NCI-H1105 treated with DMSO at 0.1 percent for 48 hours (cell line): ENCODE measurements at regions not wholly inside any gene's neighbourhood (a gene's known extent, or its start where the extent isn't known, plus 50 kb on each side); places are given as distances from the start of the nearest gene placed in this dataset.
"Not testable (repeated sequence)": the region's sequence is repeated elsewhere in the genome, so short reads cannot be mapped to it uniquely, and the experiment has no call there.

ENCODE experiments used
- DNase-seq: peaks from one replicate; lab custom pipeline; 2025; lab: John Stamatoyannopoulos, UW

- no peak for DNase-seq
These were observed 240.2 kb downstream of the NEBL start for GRCh38 chr10:20656886-20657285.

GRCh38 chr10:20652424-20652823 lies 244.7 kb downstream of the NEBL start:
- not testable (repeated sequence) for DNase-seq

GRCh38 chr10:20648263-20648874 lies 248.7 kb downstream of the NEBL start:
- DNase-seq = no peak

DNA sequence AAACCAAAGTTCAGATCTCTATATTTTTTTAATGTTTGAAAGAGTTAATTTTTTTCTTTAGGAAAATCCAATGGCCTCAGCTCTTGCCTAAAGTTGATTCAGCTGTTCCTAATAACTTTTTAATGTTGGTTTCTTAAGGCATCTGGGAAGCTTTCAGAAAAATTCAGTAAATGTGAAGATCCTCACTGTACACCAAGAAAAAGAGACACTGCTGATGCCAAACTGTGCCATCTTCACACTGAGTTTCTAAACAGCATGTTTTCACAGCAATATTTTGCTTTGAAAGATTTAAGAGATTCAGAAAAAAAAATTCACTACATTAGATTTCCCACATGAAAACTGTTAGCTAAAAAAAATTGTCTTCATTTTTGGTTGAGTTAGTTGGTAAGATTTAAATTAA lies 249.4 kb downstream of the NEBL start:
- DNase-seq = no peak

DNA sequence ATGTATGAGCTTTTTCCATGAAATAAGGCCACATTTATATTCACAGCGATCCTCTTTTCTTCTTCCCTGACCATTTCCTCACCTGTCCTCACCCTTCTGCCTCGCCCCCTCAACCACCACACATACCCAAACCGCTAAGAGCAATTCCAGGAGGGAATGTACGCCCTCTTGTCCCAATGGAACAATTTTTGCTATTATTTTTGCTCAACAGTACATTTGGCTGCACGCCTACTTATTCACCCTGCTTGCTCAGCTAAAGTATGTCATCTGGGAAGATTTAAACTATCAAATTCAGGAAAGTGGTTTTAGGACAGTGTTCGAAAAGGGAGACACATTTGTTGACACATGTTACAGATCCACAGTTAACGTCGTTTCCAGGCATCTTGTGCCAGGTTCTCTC lies 252.7 kb downstream of the NEBL start:
- no peak for DNase-seq

DNA sequence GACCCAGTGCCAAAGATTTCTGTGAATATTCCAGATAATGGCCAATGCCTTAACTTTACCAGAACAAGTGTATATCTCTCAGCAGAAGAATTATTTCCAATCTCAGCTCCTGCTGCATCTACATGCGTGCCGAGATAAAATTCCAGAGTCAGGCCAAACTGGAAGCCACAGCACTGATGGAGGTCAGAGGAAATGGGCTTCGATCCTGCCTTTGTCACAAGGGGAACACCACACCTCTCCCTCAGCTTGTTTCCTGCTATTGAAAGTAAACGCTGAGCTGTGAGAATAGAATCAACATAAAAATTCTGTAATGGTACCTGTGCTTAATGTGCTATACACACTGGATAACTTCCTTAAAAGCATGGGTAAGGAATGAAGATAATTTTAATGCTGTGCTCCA lies 255.5 kb downstream of the NEBL start:
- DNase-seq = no peak

GRCh38 chr10:20635570-20635969 lies 261.5 kb downstream of the NEBL start:
- DNase-seq = no peak

- no peak for DNase-seq
These were observed 262.3 kb downstream of the NEBL start for GRCh38 chr10:20634839-20635238.

- no peak for DNase-seq
These were observed 263.4 kb downstream of the NEBL start for GRCh38 chr10:20633714-20634113.

GRCh38 chr10:20632696-20633095 lies 264.4 kb downstream of the NEBL start:
- DNase-seq = no peak

GRCh38 chr10:20631229-20631628 lies 265.9 kb downstream of the NEBL start:
- DNase-seq = no peak

DNA sequence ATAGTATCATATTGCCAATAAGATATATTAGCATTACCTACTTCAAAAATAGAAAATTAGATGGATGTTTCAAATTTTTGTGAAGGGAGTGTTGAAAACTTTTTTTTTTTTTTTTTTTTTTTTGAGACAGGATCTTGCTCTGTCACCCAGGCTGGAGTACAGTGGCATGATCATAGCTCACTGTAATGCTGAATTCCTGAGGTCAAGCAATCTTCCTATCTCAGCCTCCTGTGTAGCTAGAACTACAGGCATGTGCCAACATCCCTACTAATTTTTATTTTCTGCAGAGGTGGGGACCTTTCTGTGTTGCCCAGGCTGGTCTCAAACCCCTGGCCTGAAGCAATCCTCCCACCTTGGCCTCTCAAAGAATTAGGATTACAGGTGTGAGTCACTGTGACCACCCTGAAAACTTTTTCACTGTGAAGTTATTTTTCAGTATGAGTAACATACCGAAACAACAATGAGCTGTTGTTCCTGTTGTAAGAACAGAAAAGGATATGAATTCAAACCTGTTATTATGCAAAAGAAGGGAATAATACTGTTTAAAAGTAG lies 266.9 kb downstream of the NEBL start:
- no peak for DNase-seq

- DNase-seq = no peak
These were observed 269.1 kb downstream of the NEBL start for GRCh38 chr10:20627946-20628507.

GRCh38 chr10:20627087-20627486 lies 270.0 kb downstream of the NEBL start:
- DNase-seq = no peak

DNA sequence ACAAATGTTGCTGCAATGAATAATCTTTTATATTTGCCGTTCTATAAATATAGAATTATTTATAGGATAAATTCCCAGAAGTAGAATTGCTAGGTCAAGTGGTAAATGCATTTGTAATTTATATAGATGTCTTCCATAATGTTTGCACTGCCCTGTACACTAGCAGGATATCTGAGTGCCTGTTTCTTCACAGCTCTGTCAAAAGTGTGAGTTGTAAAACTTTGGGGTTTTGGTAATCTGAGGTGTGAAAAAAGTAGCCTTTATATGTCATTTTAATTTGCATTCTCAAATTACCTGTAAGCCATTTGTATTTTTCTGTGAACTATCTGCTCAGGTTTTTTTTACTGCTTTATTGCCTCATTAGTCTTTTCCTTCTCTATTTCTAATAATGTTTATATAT lies 271.2 kb downstream of the NEBL start:
- DNase-seq = no peak

- DNase-seq = no peak
These were observed 272.5 kb downstream of the NEBL start for GRCh38 chr10:20624642-20625041.

DNA sequence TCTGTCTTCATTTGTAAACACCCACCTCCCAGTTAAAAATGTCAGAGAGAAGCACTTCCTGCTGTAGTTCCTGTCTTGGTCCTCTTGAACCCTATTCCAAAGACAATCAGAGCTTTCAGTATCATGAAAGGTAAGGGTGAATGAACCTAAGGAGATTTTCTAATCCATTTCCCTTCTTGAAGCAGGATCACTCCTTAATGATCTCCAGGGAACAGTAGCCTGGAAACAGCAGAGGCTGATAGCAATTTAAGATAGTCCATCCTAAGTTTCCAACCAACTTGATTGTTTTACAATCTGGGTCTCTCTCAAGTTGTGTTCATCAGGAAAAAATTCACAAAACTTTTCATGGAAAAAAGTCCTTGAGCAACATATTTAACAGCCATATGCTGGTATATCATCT lies 273.6 kb downstream of the NEBL start:
- DNase-seq = no peak

DNA sequence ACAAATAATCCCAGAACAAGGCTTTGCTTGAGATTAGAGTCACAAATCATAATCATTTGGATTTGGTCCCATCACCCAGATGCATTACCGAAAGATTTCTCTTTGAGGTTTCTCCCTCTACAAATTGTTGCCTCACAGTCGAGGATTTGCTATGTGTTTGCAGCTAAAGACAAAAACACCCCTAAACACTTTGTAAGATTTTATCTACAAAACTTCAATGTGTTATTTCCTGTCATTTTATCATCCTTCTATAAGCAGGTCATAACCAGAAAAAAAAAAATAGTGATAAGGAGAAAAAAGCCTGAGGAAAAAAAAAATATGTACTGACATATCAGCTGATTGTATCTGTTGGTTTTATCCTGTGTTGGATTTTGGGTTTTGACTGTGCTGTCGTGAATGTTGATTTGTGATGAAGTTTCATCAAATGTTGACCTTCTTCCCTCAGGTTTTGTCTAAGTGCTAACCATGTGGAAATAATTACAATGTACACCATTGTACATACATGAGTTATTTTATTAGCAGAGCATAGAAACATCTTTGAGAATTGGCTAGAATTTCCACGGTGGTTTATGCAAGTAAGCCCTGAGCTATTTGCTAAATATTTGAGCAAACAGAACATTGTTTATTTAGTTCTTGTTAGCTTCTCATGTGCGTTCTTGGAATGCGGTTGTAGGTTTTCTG lies 274.4 kb downstream of the NEBL start:
- peak; percentile 0 for DNase-seq

GRCh38 chr10:20620981-20621380 lies 276.1 kb downstream of the NEBL start:
- no peak for DNase-seq

DNA sequence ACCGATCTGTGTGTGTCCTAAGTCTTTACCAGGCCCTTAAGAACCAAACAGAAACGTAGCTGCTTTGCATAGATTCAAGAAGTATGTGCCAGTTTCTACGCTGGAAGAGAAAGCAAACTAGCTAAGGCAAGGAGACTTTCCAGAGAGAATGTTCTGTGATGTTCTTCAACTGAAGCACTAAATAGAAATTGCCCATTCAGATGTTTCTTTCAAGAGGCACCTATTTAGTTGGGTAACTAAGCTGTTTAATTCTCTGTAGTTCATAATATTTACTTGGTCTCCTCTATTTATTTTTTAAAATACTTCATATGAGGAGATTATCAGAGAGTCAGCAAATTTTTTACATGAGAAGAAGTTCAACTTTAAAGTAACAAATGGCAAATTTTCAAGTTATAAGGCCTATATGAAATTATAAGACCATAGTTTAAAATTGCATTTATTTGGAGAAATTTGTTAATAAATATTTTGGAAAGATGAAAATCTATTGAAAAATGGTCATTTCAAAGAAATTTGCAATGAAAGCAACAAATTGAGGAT lies 279.0 kb downstream of the NEBL start:
- no peak for DNase-seq

DNA sequence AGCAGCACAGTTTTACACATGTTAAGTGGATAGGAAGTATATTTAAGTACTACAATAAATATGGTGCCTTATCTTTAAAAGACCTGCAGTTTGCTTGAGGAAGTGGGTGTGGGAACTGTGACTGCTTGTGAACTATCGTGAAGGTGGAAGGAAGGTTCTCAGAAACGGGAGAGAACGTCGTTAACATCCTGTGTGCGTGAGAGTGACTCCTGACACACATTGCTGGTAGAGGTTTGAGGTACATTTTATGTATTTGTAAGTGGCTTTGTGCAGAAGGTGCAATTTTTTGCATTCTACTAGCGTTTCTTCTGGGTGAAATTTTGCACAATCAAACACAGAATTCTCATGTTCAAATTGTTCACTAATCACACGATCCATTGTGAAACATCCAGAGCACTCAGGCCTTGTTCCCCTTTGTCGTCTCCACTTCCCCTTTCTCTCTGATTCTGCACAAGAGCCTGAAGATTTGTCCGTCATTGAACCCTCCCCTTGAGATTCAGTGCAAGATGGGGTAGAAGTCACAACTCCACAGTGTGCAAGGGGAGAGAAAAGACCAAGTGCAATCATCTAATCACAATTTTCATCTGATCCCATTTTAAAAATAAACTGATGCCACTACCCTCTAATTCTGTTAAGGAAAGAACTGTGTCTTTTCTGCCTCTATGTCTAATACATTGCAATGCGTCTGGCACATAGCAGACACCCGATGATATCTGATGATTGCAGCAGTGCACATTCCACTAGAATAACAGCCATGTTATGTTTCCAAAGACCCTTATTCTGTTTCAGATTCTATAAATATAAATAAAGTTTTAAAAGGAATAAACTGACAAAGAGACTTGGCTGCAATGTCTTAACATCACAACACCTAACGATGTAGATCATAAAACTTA lies 279.9 kb downstream of the NEBL start:
- no peak for DNase-seq

GRCh38 chr10:20616056-20616671 lies 280.9 kb downstream of the NEBL start:
- no peak for DNase-seq
